ENCODE measurements at regions not wholly inside any gene's neighbourhood (a gene's known extent, or its start where the extent isn't known, plus 50 kb on each side); places are given as distances from the start of the nearest gene placed in this dataset.

DNA sequence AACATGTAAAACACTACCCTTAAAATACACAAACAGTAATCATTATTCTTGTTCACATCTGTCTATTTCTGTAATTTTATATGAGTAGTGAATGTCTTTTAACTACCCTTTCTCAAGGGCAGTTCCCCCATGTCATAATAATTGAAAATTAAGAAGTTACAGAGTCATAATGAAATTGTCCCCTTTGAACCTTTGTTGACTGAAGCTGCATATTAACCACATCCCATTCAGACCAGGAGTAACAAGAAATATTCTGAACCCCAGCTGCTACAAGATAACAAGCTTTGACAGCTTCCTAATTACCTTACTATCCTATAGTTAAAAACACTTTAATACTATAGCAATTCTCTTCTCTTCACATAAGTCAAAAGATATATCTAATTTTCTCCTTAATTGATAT, 635.9 kb upstream of the SUCLG2 start:
- DNase-seq: no peak

DNA sequence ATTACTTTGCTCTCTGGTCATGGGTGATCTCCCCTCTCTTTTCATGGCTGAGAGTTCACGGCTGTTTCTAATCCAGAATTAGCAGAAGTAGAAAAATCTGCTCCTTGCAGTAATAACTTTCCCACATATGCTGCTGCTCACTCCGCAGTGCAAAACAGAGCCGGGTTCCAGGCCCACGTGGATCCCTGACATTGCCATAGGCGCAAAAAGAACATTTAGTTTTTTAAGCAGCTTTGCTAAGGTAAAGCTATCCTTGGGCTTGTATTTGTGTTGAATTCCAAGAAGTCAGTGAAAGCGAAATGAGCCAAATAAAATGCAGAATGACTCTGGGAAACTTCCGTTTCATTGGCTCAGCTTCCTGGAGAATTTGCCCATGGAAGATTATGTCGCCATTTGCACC, 633.7 kb upstream of the SUCLG2 start:
- no peak for DNase-seq

DNA sequence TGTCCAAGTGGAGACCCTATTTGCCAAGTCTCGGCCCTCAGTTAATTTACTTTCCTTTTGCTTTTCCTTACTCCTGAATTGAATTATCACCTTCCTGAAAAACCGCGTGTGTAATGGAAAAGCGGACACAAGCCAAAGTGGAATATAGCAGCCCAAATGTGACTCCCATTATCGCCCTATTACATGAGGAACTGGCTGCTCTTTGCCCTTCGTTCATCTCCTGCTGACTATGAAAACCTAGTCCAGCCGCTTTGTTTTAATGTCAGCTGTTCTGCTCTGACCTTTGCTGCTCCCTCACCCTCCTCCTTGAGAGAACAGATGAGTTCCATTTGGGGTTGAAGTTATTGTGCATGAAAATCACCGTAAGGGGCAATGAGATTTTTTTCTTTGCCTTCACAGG, 632.7 kb upstream of the SUCLG2 start:
- no peak for DNase-seq

DNA sequence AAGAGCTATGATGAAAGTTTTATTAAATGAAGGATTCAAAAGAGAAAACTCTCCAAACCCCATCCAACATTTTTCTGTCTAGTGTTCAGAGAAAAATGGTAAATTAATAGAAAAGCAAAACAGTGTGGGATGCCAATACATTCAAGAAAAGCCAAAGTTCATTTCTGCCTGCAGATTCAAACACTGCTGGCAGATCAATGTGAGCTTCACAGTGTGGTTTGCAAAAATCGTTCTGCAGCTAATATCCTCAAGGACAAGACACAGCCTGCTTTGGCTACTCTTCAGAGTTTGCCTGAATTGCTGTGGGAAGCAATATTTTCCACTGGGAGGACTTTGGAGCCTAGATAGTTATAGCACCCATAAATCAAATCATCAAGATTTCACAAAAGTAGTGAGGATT, 619.9 kb upstream of the SUCLG2 start:
- DNase-seq: no peak

DNA sequence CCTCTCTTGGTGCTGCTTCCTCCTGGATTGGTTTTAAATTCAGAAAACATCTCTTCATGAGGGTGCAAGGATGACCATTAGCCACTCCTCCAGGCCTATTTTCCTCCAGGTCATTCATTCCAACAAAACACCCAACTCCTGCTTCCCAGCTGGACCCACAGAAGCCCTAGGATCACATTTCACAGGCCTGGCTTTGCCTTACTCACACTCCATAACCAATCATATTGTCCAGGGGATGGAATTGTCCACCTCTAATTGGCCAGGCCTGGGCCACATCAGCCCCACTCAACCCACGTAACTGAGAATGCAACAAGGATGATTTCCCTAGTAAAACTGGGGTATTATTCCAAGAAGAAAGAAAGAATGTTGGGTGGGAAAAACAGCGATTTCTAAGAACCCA, 616.7 kb upstream of the SUCLG2 start:
- no peak for DNase-seq

DNA sequence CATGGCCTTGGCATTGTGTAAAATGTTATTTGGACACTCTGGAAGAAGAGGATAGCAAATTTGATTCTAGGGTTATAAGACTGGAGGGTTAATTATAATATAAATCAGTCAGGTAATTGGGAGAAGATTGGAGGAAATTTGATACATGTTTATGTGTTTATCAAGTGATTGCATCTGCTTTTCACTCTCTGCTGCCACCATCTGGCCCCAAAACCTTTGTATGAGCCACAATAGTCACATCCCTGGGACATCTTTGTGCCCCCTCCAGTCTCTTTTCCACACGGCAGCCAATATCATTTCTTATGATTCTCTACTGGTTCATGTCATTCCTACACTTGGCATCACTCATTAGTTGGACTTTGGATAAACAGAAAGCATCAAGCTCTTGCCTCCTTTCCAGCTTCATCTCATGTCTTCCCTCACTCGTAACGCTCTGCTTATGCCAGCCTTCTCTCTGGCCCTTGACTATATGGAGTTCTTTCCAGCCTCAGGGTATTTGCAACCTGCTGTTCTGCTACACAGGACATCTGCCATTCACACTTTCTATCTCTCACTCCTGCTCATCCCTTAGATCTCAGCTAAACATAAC, 602.3 kb upstream of the SUCLG2 start:
- DNase-seq: peak; percentile 29

DNA sequence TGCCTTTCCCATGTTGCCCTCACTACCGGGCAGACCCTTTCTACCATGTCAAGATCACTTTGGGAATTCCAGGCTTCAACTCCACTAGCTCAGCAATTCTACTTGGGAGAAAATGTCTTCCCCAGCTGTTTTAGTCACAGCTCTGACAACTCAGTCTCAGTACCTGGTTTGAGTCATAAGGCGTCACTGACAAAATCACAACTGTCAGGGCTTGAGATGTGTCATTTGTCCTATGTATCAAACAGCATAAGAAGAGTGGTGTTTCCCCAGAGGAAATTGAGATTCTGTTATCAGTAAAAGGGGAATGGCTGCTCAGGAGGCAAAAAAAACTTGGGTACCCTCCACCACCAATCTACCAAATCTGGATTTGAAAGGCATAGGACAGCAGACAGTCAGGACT, 594.9 kb upstream of the SUCLG2 start:
- no peak for DNase-seq

DNA sequence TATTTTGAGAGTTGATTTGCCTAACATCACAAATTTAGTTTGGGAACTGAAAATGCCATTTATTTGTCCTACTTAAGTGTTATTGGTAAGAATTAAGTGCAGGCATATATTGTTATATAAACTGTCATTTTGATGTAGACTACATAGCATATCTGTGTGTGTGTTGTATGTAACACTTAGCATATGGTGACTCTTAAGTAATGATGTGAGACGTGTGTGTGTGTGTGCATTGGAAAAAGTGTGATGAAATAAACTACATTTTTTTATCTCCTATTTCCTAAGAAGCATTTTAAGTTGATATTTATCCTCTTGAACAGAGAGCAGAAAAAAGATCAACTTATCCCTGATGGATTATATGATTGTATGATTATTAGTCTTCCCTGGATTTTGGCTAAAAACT, 588.2 kb upstream of the SUCLG2 start:
- no peak for DNase-seq

DNA sequence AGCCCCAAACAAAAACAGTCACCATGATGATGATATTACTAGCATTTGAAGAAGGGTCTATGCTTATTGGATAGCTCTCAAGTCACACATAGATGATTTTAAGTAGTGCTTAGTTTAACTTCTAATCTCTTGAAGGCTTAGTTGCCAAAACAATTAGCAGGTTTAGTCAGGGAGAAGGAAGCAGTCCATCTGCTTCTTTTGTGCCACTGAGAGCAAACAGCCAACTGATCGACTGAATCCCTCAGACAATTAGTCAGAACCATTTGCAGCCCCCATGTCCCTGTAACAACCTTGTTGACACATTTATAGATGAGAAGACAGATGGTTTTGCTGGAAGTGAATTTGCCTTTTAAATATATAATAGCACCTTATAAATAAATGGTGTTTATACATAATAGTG, 585.1 kb upstream of the SUCLG2 start:
- no peak for DNase-seq

DNA sequence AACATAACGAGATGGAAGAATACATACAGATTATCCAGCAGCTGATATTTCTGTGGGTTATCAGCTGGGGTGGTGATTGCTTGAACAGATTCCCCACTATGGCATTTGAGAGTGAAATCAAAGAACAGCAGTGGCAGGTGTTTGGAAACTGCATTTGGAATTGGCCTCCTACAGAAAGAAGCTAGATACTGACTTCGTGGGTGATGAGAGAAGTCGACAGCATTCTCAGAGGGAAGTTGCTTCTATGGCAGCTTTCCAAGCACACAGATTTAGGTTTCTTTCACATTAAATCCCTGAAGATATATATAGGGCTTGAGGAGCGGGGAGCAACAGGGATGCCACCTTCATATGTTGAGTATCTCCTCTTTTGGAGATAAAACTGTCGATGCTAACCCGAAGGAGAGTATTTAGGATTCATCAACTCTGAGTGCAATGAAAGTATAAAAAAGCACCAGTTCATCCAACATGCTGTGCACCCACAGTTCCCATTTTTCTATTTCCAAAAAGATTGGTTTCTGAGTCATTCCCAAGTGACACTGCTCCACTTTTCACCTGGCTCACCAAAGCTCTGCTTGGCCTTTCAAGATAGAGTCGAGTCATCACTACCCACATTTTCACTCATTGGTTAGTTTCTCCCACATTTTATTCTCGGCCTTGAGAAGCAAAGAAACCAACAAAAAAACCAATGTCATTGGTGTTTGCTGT, 579.8 kb upstream of the SUCLG2 start:
- DNase-seq: no peak

DNA sequence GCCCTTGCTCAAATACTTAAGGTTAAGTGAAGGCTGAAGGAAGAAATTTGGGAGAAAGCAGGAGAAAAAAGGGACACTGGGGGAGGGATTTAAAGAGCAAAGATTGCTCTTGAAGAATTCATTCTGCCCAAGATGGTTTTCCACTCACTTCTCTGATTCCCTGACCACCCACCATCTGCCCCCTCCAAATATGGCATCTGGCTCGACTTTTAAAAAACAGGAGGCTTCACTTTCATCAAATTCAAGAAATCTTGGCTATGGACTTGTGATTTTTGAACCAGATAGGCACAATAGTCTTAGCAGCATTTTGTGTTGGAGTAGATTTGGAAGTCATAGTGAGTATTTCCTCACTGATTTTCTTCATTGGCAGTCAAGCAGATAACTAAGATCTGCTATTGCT, 574.4 kb upstream of the SUCLG2 start:
- DNase-seq: no peak

DNA sequence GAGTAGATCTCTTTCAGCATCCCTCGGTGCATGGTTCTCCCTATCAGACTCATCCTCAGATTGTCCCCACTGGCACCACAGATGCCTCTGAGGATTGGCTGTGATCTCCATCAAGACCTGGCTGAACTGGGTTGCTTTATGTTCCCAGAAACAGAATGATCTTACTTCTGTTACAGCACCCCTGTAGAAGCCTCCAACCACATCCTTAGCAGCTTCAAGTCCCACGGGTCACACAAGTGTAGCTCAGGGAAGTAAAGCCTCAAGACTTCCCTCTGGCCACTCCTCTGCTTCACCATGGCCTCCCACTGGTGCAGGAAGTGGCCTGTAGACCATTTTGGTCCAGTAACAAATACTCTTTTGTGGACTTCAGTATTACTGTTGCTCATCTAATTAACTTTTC, 566.4 kb upstream of the SUCLG2 start:
- DNase-seq: no peak

DNA sequence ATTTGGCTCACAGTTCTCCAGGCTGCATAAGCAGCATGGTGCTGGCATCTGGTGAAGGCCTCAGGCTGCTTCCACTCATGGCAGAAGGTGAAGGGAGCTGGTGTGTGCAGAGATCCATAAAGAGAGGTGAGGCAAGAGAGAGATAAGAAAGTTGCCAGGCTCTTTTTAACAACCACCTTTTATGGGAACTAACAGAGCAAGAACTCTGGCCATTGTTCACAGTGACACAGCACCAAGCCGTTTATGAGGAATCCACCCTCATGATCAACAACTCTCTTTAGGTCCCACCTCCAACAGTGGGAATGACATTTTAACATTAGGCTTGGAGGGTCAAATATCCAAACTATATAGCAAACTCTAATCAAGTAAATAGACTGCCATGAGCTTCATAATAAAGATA, 557.2 kb upstream of the SUCLG2 start:
- no peak for DNase-seq

DNA sequence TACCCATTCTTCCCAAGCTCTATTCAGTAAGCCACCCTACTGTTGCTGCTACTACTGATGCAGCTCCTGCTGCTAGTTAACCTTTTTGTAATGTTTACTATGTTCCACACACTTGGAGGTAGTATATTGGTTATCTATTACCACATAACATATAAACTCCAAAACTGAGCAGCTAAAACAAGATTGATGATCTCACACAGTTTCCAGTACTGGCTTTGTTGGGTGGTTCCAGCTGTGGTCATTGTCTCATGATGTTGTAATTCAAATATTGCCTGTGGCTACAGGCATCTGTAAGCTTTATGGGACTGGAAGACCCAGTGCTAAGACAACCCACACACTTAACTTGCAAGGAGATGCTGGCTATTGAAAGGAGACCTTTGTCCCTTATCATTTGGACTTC, 556.2 kb upstream of the SUCLG2 start:
- no peak for DNase-seq

DNA sequence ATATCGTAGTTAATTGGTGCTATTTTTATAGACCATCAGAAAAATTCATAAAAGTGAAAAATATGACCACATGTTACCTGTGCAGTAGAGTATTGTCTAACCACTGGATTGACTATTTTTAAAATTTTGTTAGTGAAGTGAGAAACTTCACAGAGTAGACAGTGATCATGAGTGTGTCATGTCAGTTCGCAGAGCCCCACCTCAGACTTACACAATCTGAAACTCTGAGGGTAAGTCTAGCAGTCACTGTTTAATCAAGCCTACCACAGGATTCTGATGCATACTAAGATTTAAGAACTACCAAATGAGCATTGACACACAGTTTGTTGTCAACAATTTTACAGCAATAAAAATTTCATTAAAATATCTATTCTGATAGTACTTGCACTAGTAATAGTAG, 552.9 kb upstream of the SUCLG2 start:
- DNase-seq: no peak

DNA sequence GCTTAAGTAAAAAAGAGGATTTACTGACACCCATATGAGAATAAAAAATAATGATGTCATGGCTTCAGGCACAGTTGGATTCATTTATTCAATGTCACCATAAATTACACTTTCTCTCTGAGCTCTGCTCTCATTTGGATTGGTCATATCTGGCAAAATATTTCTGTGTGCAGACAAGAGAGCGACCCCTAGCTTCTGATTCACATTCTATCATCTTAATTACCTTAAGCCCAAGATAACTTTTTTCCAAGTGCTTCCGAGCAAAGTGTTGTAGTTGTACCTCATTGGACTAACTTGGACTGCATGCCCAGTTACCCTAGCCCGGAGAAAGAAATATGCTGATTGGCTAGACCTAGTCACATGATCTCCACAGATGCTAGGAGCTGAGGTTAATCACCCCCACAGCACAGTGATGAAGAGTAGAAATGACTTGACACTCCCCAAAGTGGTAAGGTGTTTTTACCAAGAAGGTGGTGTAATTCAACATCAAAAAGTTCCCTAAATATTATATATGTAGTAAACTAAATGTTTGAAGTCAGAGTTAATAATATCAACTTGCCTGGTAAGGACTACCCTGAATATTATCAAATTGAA, 552.2 kb upstream of the SUCLG2 start:
- no peak for DNase-seq

DNA sequence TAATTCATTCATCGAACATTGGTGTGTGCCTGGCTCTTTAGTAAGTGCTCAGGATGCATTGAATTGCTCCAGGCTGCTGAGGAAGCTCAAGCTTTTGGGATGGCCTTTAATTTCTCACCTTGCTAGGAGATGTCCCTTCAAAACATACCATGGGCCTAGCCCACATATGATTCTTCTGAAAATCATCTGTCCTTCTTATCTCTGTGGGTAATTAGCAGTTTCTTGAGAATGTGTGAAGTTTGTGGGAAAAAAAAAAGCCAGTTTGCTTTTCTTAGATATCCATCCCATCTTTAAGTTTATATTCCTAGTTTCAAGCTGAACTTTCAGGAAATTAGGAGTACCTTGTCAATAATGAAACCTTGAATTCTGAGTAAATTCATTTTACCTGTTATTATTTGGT, 532.3 kb upstream of the SUCLG2 start:
- no peak for DNase-seq

DNA sequence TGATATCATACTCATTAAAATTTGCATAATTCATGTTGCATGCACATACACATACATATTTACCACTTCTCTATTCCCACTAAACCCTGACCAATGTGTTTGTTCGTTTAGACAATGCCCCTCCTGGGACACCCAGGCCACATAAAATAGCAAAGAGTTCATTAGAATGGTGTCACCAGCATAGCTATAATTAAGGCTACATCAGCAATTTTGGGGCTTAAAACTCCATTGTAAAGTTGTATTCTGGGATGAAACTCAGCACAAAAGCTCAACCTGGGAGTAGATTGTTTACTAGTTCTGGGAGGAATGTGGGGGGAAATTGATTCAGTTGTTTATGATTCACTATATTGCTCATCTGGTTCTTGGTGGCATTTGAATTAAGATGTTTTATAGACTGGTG, 522.2 kb upstream of the SUCLG2 start:
- no peak for DNase-seq

DNA sequence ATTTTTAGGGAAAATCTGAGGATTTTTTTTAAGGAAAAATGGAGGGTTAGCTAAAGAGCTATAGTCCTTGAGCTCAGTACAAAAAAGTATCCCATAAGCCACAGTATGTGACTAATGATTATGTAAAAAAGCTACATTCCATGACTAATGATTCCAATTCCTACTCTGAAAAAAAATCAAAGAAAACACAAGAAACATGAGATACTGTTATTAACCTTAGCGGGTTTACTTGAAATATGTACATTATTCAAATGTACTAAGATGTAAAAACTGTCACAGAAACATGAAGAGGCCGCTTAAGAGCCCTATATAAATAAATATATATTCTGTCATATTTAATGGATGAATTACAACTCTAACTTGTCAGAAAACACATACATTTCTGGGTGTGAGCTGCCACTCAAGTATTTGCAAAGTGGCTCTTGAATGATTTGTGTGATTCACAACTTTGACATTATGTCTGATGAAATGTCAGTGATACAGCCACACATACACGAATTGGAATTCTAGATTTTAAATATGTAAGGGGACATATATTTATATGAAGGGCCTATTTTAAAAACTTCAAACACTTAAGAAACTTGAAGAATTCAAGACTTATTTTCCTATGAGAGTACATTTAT, 518.7 kb upstream of the SUCLG2 start:
- DNase-seq: no peak

DNA sequence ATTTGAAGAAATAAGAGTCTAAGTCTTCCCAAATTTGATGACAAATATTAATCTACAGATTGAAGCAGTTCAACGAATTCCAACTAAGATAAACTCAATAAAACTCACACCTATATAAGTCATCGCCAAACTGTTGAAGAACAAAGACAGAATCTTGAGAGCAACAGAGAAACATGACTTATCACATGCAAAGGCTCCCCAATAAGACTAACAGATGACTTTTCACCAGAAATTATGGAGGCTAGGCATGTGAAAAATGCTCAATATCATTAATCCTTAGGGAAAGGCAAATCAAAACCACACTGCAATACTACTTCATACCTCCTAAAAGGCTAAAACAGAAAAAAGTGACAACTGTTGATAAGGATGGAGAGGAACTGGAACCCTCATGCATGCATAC, 517.6 kb upstream of the SUCLG2 start:
- DNase-seq: no peak

DNA sequence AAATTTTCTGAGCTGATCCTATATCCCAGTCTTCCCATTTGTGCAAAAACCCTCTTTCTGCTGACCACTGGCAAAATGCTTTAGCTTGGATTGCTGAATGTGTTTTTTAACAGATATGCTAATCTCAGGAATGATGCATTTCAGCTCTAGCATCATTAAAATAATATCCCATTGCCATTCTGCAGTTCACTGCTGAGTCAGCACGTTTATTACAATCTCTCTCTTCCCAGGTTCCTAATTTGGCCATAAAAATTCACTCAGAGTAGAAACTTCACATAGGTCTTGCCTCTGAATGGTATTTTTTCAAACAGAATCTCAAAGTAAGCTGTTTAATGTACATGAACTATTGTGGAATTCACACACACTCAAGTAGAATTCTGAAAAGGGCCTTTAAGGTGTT, 509.6 kb upstream of the SUCLG2 start:
- no peak for DNase-seq

DNA sequence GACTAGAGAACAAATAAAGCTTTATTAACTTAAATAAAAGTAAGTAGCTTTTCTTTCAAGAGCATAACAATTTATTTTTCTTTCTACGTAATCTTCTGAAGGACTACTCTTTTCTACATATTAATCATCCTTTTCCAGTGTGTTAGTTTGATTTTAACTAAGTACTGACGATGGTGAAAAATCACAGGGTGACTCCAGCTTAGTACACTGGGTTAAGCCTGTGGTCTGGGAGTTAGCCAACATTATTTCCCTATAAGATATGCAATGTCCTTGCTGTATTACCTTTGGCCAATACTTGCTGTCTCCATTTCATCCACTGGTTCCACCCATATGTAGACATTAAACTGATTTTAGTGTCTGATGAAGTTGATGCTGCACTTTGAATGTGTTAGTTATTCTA, 508.6 kb upstream of the SUCLG2 start:
- DNase-seq: no peak

DNA sequence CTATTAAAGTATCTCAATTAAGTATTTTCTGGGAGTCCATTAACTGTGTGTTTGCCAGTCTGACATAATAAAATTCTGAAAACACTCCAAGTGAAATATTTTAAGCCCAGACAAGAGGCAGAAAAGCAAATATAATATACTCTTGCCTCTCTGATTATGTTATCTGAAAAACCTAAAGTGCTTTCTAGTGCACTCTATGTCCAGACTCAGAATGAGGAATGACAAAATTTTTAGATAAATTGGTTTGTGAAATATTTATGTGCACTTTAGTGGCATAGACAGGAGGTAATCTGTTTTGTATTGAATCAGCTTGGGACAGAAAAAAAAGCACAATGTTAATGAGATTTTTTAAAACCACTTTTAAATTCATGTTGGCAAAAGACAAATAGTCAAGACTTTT, 508.2 kb upstream of the SUCLG2 start:
- DNase-seq: no peak

DNA sequence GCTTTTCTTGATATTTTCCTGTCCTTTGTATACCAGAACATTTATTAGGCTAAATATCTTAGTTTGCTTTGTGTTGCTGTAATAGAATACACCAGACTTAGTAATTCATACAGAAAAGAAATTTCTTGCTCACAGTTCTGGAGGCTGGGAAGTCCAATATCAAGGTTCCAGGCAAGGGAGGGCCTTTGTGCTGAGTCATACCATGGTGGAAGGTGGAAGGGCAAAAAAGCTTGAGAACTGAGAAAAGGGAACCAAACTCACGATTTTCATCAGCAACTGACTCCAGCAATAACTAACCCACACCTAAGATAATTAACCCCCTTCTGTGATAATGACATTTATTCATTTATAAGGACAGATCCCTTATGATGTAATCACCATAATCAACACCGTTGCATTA, 496.9 kb upstream of the SUCLG2 start:
- no peak for DNase-seq

DNA sequence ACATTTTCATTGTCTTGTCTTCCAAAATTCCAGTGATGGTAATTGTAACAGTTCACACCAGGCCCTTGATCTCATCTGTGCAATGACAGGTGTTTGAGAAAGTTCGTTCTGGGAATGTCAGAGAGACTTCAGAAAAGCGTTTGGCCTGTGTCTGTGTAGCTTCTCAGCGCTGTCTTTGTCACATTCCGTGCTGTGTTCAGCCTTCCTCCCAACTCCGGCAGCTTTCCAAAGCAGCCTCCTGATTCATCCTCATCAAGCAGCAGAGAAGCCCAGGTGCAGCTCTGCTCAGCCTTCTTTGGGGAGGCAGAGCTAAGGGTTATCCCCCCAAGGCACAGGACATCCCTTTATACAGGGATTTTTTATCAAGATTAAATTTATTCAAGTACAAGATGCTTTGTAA, 494.0 kb upstream of the SUCLG2 start:
- DNase-seq: no peak

Data from midbrain (tissue), 1 donor.